ENCODE measurements at regions not wholly inside any gene's neighbourhood (a gene's known extent, or its start where the extent isn't known, plus 50 kb on each side); places are given as distances from the start of the nearest gene placed in this dataset.

GRCh38 chr5:110203661-110204060 is 513.9 kb downstream of the MAN2A1 start:
- no peak for TF ChIP-seq CTCF (IDR thresholded peaks at IDR 0.05)
- TF ChIP-seq POLR2A (IDR thresholded peaks at IDR 0.05), result no peak

Data from adrenal gland (tissue), 5 donors.